ENCODE measurements at regions not wholly inside any gene's neighbourhood (a gene's known extent, or its start where the extent isn't known, plus 50 kb on each side); places are given as distances from the start of the nearest gene placed in this dataset.

DNA sequence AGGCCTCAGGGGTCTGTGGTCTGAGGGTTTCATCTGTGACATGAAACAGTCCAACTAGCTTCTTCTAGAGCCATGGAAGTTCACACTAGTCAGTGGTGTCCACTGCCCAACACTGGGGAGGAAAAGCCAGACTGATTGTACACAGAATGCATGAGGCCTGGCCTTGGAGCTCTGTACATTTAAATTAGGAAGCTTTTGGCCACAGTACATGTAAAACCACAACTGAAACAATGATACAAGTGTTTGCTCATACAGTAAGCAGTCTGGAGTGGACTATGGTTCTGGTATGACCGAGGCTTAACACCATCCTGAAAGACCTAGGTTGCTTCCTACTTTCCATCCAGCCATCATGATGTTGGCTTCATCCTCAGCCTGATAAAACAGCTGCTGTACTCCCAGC is 73.8 kb upstream of the SESN3 start:
- TF ChIP-seq, protein P1, sequence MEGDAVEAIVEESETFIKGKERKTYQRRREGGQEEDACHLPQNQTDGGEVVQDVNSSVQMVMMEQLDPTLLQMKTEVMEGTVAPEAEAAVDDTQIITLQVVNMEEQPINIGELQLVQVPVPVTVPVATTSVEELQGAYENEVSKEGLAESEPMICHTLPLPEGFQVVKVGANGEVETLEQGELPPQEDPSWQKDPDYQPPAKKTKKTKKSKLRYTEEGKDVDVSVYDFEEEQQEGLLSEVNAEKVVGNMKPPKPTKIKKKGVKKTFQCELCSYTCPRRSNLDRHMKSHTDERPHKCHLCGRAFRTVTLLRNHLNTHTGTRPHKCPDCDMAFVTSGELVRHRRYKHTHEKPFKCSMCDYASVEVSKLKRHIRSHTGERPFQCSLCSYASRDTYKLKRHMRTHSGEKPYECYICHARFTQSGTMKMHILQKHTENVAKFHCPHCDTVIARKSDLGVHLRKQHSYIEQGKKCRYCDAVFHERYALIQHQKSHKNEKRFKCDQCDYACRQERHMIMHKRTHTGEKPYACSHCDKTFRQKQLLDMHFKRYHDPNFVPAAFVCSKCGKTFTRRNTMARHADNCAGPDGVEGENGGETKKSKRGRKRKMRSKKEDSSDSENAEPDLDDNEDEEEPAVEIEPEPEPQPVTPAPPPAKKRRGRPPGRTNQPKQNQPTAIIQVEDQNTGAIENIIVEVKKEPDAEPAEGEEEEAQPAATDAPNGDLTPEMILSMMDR (IDR thresholded peaks at IDR 0.05), result no peak
- TF ChIP-seq EZH2 (IDR thresholded peaks at IDR 0.05; ENCODE audit: borderline replicate concordance, insufficient read depth, low read depth, low read length, poor library complexity, severe bottlenecking), result no peak

Measured in B cell (primary cell).